ENCODE measurements at regions not wholly inside any gene's neighbourhood (a gene's known extent, or its start where the extent isn't known, plus 50 kb on each side); places are given as distances from the start of the nearest gene placed in this dataset.
"Not testable (repeated sequence)": the region's sequence is repeated elsewhere in the genome, so short reads cannot be mapped to it uniquely, and the experiment has no call there.

GRCh38 chrY:13592450-13592849 lies 111.2 kb upstream of the TMSB4Y start:
- intact Hi-C loops (cut with DNase I): no loop called here
- H3K27me3 ChIP-seq: no peaks in the 10 kb centered on the region
- H3K4me1 ChIP-seq (replicated peaks in 1 of 2): no peaks in the 10 kb centered on the region
- TF ChIP-seq CTCF (IDR thresholded peaks at IDR 0.05) (no peak), POLR2A (IDR thresholded peaks at IDR 0.05) (no peak)
- no peak overlapping the region for H3K4me3 ChIP-seq
- no peaks in the 10 kb centered on the region for H3K36me3 ChIP-seq (replicated peaks in 1 of 2)
- H3K9me3 ChIP-seq (replicated peaks in 1 of 3): no peaks in the 10 kb centered on the region
- no peak for DNase-seq
- H3K27ac ChIP-seq: no peak overlapping the region

- H3K4me1 ChIP-seq (replicated peaks in 1 of 2); H3K36me3 ChIP-seq (replicated peaks in 1 of 2); H3K27me3 ChIP-seq; H3K4me3 ChIP-seq; intact Hi-C loops (cut with DNase I); DNase-seq; H3K27ac ChIP-seq; H3K9me3 ChIP-seq (replicated peaks in 1 of 3): not testable (repeated sequence)
- WGBS, 4 donors: 83 to 92% methylated on average over 1 to 2 of the region's 2 CpGs; no CpG with 5 or more reads in 2 of the 4 donors
Measured at GRCh38 chrY:13570931-13571330, 91.1 kb upstream of the UTY start.

GRCh38 chrY:13567186-13567585 lies 87.4 kb upstream of the UTY start:
- DNase-seq: peak in 2 of 7 donors; percentile 52 to 55
- no peaks in the 10 kb centered on the region for H3K9me3 ChIP-seq (replicated peaks in 1 of 3)
- no peak for TF ChIP-seq POLR2A (IDR thresholded peaks at IDR 0.05)
- no peak for TF ChIP-seq CTCF (IDR thresholded peaks at IDR 0.05)
- H3K27ac ChIP-seq: no peak overlapping the region
- H3K4me1 ChIP-seq (replicated peaks in 1 of 2): no peaks in the 10 kb centered on the region
- H3K27me3 ChIP-seq: no peaks in the 10 kb centered on the region
- 25 to 48% methylated on average over 1 of the region's 1 CpG; no CpG with 5 or more reads in 2 of the 4 donors for WGBS, 4 donors
- intact Hi-C loops (cut with DNase I): no loop called here
- no peaks in the 10 kb centered on the region for H3K36me3 ChIP-seq (replicated peaks in 1 of 2)
- no peak overlapping the region for H3K4me3 ChIP-seq

GRCh38 chrY:13554949-13555348 lies 75.1 kb upstream of the UTY start:
- Histone ChIP-seq H3K4me1 (replicated peaks in 1 of 2) (no peaks in the 10 kb centered on the region), H3K27me3 (no peaks in the 10 kb centered on the region), H3K36me3 (replicated peaks in 1 of 2) (no peaks in the 10 kb centered on the region), H3K9me3 (replicated peaks in 1 of 3) (no peaks in the 10 kb centered on the region), H3K4me3 (no peak overlapping the region), H3K27ac (no peak overlapping the region)
- TF ChIP-seq POLR2A (IDR thresholded peaks at IDR 0.05) (no peak), CTCF (IDR thresholded peaks at IDR 0.05) (no peak)
- intact Hi-C loops (cut with DNase I): no loop called here
- no peak for DNase-seq
- WGBS, 4 donors: 100% methylated on average over 1 of the region's 1 CpG; no CpG with 5 or more reads in 3 of the 4 donors

- no peak for DNase-seq
- H3K36me3 ChIP-seq (replicated peaks in 1 of 2): no peaks in the 10 kb centered on the region
- no peak overlapping the region for H3K4me3 ChIP-seq
- WGBS, 4 donors: 75 to 86% methylated on average over 9 of the region's 9 CpGs; no CpG with 5 or more reads in 2 of the 4 donors
- intact Hi-C loops (cut with DNase I): no loop called here
- no peaks in the 10 kb centered on the region for H3K4me1 ChIP-seq (replicated peaks in 1 of 2)
- TF ChIP-seq POLR2A (IDR thresholded peaks at IDR 0.05) (no peak), CTCF (IDR thresholded peaks at IDR 0.05) (no peak)
- no peaks in the 10 kb centered on the region for H3K9me3 ChIP-seq (replicated peaks in 1 of 3)
- no peak overlapping the region for H3K27ac ChIP-seq
- no peaks in the 10 kb centered on the region for H3K27me3 ChIP-seq
Measured at GRCh38 chrY:13552393-13553116, 72.7 kb upstream of the UTY start.
